NCI-H2196 treated with DMSO at 0.1 percent for 48 hours (cell line): ENCODE measurements at regions not wholly inside any gene's neighbourhood (a gene's known extent, or its start where the extent isn't known, plus 50 kb on each side); places are given as distances from the start of the nearest gene placed in this dataset.
"Not testable (repeated sequence)": the region's sequence is repeated elsewhere in the genome, so short reads cannot be mapped to it uniquely, and the experiment has no call there.

Experiments used
- DNase-seq: peaks from one replicate; lab custom pipeline; 2025; ENCODE audit not compliant: unreplicated experiment; lab: John Stamatoyannopoulos, UW

DNA sequence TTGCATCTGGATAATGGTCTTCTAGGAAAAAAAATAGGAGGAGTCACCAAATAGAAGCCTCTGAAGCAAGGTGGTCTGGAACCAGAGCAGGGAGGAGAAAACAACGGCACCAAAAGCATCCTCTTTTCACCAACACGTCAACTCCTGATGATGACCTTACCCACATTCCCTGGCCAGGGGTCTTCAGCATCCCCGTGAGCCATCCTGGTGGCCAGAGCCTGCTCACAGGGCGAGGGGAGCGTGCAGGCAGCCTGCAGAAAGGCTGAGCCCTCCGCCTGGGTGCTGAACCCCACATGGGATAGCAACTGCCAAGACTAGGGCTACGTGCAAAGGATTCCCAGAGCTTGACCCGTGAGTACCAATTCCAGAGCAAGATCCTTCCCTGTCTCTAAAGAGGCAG is 191.0 kb downstream of the NDUFA10 start:
- DNase-seq: no peak

DNA sequence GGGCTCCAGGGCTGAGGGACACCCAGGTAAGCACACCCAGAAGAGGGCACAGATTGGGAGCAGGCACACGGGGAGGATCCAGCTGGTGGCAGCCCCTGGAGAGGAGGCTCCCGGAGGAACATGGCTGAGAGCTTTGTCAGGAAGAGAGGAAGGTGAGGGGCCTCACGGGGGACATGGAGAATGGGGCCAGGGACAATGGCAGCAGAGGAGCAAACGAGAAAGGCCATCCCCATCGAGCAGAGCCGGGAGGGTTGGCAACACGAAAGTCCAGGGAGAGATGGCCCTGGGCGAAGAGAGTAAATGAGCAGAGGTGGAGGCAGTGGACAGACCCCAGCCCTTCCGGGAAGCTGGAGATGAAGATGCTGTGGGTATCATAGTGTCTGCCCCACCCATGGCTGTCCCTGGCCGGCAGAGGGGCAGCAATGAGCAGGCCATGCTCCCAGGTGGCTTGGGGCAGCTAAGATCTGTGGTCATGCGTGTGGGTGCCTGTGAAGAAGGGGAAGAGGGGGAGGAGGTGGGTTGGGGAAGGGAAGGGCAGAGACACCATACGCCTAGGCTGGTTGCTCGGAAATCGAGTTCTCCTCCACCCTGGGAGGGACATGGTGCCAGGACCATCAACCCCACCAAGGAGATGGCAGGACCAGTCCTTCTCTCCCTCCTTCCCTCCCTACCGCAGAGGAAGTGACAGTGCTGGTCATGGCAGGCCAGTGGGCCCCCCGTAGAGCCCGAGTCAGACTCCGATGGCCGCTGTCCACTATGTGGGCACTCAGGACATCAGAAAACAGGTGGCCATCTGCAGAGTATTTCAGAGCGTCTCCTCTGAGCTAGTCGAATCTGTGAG is 191.7 kb downstream of the NDUFA10 start:
- no peak for DNase-seq

GRCh38 chr2:239832490-239833268 is 192.5 kb downstream of the NDUFA10 start:
- no peak for DNase-seq

- no peak for DNase-seq
Observed at GRCh38 chr2:239831861-239832489, 193.2 kb downstream of the NDUFA10 start.

GRCh38 chr2:239831001-239831731 is 194.0 kb downstream of the NDUFA10 start:
- no peak for DNase-seq

DNA sequence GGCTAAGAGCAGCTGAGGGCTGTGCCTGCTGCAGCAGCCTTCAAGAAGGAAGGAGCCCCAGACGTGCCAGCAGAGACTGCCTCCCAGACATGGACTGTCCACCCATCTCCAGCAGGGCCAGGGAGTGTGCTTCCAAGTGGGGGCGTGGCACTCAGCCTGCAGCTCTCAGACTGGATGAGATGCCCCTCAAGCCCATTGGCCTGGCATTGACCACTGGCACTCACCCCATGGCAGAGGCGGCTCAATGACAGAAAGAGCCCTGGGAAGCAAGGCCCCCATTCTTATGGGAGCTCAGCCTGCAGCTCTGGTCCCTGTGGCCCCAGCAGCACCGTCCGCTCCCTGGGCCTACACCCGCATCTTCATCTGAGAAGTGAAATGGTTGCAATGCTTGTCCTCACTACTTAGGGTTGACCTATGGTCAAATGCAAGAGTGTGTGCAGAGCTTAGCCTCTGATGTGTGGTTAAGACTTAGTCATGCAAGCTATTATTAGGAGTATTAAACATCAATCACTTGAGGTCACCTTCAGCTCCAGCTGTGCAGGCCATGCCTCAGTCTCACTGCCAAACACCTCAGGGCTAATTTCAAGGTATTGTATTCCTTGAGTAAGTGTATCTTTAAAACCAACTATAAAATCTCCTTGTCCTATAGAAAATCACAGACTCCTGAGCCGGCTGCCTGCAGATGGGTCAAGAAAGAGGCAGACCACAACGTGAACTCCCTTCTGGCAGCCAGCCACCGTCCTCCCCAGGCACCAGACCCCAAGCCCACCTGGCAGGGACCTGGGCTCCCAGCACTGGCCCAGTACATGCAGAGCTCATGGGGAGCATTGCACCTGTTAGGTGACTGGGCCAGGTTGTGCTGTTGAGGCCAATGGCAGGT is 194.8 kb downstream of the NDUFA10 start:
- DNase-seq: no peak

GRCh38 chr2:239829326-239829725 is 195.8 kb downstream of the NDUFA10 start:
- DNase-seq: no peak

- not testable (repeated sequence) for DNase-seq
Observed at GRCh38 chr2:239828973-239829275, 196.2 kb downstream of the NDUFA10 start.

DNA sequence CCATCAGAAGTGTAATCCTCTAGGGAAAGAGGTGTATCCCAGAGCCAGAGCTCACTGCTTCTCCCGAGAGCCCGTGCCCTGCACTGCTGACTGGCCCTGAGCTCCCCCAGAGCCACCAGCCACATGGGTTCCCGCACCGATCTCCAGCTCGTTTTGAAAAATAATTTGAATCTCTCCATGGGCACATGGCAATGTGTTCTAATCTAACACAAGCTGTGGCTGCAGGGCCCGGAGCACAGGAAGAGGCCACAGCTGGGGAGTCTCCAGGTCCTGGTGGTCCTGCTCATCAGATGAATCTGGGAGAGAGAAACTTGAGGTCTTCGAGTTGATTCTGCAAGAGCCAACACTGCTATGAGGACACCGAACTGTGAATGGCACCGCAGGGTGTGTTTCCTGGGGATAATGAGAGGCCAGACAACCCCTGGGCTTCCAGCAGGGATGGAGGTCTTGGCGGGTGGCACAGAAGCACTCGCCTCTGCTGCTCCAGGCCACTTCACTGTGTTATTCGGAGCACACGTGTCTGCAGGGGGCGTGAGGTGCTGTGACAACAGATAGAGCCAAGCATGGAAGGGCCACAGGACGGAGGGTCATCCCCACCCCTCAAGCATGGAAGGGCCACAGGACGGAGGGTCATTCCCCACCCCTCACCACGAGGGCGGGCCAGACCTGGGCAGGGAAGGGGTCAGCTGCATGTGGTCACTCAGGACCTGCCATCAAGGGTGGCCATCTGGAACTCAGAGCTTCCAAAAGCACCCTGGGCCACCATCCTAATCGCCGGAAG is 196.8 kb downstream of the NDUFA10 start:
- no peak for DNase-seq

GRCh38 chr2:239827523-239827890 is 197.6 kb downstream of the NDUFA10 start:
- DNase-seq: no peak

GRCh38 chr2:239826786-239827522 is 198.2 kb downstream of the NDUFA10 start:
- DNase-seq: no peak

DNA sequence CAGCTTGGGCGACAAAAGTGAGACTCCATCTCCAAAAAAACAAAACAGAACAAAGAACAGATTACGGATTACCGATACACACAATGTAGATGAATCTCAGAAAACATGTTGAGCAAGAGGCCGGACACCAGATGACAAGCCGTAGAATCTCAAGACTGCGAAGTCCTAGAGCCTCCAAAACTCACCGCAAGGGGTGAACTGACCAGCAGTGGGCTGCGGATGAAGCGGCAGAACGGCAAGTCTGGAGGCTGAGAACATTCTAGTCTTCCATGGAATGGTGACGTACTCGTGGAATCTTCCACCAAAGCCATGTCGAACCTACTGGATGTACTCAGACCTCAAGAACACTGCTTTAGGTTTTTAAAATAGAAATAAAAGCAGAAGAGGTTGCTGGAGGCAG is 198.8 kb downstream of the NDUFA10 start:
- no peak for DNase-seq

- no peak for DNase-seq
Observed at GRCh38 chr2:239825705-239825979, 199.5 kb downstream of the NDUFA10 start.

DNA sequence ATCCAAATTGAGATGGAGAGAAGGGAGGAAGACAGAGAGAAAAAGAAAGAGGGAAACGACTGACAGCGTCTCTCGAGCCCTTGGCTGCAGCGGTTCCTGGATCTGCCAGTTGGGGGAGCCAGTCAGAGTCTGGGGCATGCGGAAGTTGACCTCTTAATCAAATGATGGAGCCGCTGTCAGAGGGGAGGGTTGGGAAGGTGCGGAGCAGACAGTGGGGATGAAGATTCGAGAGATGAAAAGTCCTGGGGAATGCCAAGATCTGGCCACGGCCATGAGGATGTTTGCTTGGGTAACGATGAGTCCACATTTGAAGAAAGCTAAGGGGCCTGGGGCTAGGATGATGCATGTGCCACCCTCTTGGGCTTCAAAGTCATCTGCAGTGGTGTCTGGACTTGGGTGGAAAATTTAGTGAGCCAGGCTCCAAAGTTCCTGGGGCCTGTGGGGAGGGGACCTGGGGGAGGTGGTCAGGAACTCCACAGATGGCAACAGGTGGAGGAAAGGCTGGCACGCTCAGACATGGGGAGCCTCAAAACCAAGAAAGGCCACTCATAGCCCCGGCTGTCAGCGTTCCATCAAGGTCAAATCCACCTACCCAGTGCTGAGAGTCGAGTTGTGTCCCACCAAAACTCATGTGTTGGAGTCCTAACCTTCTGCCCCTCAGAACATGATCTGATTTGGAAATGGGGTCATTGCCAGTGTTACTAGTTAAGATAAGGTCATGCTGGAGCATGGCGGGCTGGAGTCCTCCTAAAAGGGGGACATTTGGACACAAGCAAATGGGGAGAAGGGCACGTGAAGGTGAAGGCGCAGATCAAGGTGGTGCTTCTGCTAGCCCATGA is 200.1 kb downstream of the NDUFA10 start:
- no peak for DNase-seq

DNA sequence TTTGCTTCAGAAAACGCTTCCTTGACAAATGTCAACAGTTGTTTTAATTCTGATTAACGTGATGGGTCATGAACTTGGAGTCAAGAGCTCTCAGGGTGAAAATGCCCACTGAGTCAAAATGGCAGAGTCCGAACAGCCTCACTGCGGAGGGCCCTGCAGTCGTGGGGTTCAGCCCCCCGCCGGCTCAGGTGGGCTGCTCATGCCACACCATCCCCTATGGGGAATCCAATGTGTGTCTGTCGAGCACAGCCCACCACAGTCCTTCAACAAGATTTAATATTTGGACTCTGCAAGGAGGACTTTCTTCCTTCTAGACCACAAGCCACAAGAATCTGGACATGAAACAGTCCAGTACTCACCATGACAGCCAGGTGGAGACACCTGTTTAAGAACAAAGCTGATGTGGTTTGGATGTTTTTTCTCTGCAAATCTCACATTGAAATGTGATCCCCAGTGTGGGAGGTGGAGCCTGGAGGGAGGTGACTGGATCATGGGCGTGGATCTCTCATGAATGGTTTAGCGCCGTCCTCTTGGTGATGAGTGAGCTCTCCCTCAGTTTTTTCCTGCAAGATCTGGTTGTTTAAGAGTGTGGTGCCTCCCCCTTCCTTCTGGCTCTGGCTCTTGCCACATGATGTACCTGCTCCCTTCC is 201.0 kb downstream of the NDUFA10 start:
- peak; percentile 57 for DNase-seq

- DNase-seq: no peak
Observed at GRCh38 chr2:239822146-239822831, 202.9 kb downstream of the NDUFA10 start.

DNA sequence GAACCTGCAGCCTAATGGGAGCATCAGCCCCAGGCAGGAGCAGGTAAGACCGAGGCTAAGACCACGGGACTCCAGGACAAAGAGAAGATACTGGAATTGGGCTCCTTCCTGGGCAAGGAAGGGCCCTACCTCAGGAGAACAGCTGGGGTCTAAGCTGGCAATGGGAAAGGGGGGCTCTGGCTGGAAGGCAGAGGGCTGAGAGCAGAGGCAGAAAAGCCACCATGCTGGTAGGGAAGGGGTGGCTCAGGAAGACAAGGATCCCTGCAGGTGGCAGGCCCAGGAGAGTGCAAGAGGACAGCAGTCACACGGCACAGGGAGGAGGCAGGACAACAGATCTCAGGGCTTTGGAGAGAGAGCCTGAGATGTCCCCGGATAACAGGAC is 203.5 kb downstream of the NDUFA10 start:
- no peak for DNase-seq
